ENCODE measurements at regions not wholly inside any gene's neighbourhood (a gene's known extent, or its start where the extent isn't known, plus 50 kb on each side); places are given as distances from the start of the nearest gene placed in this dataset.

DNA sequence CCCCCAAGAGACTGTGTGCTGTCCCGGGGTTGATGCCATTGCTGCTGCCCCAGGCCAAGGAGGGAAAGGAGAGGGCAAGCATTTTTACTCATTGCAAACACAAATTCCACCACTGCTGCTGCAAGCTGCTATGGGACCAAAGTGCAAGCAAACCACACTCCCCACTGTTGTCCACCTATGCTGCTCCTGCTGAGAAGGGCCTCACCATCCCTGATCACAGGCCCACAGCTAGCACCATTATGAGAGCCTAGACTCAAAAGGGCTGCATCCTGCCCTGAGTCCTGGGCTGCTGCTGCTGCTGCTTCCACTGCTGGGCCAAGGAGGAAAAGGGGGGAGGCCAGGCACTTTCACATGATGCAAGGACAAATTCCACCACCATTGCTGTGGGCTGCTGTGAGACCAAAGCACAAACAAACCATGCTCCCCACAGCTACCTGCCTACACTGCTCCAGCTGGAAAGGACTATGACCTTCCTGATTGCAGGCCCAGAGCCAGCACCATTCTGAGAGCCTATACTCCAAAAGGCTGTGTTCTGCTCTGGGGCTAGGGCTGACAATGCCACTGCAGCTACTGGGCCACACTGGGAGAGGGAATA lies 218.2 kb upstream of the ZCCHC13 start:
- TF ChIP-seq EP300 (IDR thresholded peaks at IDR 0.05) = no peak
- TF ChIP-seq POLR2AphosphoS2 (conservative IDR thresholded peaks at IDR 0.05; ENCODE audit: low read length) = no peak
- no peak for TF ChIP-seq BCL3 (IDR thresholded peaks at IDR 0.05)
- no peak for TF ChIP-seq CTCF (IDR thresholded peaks at IDR 0.05)
- TF ChIP-seq, protein P1, sequence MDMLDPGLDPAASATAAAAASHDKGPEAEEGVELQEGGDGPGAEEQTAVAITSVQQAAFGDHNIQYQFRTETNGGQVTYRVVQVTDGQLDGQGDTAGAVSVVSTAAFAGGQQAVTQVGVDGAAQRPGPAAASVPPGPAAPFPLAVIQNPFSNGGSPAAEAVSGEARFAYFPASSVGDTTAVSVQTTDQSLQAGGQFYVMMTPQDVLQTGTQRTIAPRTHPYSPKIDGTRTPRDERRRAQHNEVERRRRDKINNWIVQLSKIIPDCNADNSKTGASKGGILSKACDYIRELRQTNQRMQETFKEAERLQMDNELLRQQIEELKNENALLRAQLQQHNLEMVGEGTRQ (IDR thresholded peaks at IDR 0.05) = no peak
- TF ChIP-seq HDAC2 (IDR thresholded peaks at IDR 0.05) = no peak
- TF ChIP-seq RAD21 (conservative IDR thresholded peaks at IDR 0.05 in 1 of 2, IDR thresholded peaks at IDR 0.05 in 1 of 2) = no peak
- no peak for TF ChIP-seq CHD2 (IDR thresholded peaks at IDR 0.05; ENCODE audit: low read length, partially characterized antibody)
- no peak for TF ChIP-seq POLR2A (IDR thresholded peaks at IDR 0.05; ENCODE audit: low read length)
- TF ChIP-seq CEBPB (IDR thresholded peaks at IDR 0.05) = no peak
- no peak for TF ChIP-seq FOSL2 (IDR thresholded peaks at IDR 0.05)
- no peak for TF ChIP-seq FOSL2 (CRISPR knock-in tag; IDR thresholded peaks at IDR 0.05)

Measured in A549 (cell line).